ENCODE measurements at regions not wholly inside any gene's neighbourhood (a gene's known extent, or its start where the extent isn't known, plus 50 kb on each side); places are given as distances from the start of the nearest gene placed in this dataset.

GRCh38 chr13:59519819-59520218, 643.9 kb downstream of the DIAPH3 start:
- no peak overlapping the region for H2AFZ ChIP-seq (ENCODE audit: low read depth)
- H3K9me2 ChIP-seq = no peaks in the 10 kb centered on the region
- no peaks in the 10 kb centered on the region for H3K79me2 ChIP-seq (ENCODE audit: insufficient read depth)
- WGBS (ENCODE audit: low lambda C conversion rate) = 71% methylated on average over 2 of the region's 2 CpGs
- H3K27me3 ChIP-seq (ENCODE audit: insufficient read depth) = no peaks in the 10 kb centered on the region
- H4K20me1 ChIP-seq (ENCODE audit: insufficient read depth) = no peaks in the 10 kb centered on the region
- H3K36me3 ChIP-seq (replicated peaks in 1 of 2; ENCODE audit: control insufficient read depth in 1 of 2, insufficient read depth in 2 of 2, low read length in 1 of 2) = no peaks in the 10 kb centered on the region
- no peak overlapping the region for H3K4me2 ChIP-seq
- no peaks in the 10 kb centered on the region; a peak in 1 of 4 replicates for H3K4me1 ChIP-seq (ENCODE audit: control insufficient read depth in 1 of 2, insufficient read depth in 2 of 2, low read depth in 1 of 2, low read length in 1 of 2)
- no peak overlapping the region for H3K9ac ChIP-seq
- POLR2A ChIA-PET = no interaction called here
- TF ChIP-seq YY1 (IDR thresholded peaks at IDR 0.05; ENCODE audit: low read depth) (no peak), FOXJ3 (CRISPR knock-in tag; IDR thresholded peaks at IDR 0.05) (no peak), EZH2phosphoT487 (IDR thresholded peaks at IDR 0.05; ENCODE audit: borderline replicate concordance, low read depth) (no peak), FOXM1 (IDR thresholded peaks at IDR 0.05; ENCODE audit: low read depth) (no peak), REST (IDR thresholded peaks at IDR 0.05; ENCODE audit: low read depth, low read length) (no peak), USF2 (IDR thresholded peaks at IDR 0.05; ENCODE audit: borderline replicate concordance, low read depth, low read length) (no peak)
- H3K9me3 ChIP-seq = no peaks in the 10 kb centered on the region
- H3K27ac ChIP-seq (ENCODE audit: low read depth in 2 of 2, low read length in 1 of 2) = no peak overlapping the region
- CTCF ChIA-PET = interaction anchor here (1.2 to 1.6 kb wide), 2 partner anchors 24 to 25 kb away, joined by 3 to 4 read pairs; no protein-coding TSS in a partner anchor
- H3K4me3 ChIP-seq (ENCODE audit: low read depth in 2 of 2, low read length in 1 of 2) = no peak overlapping the region
- H3F3A ChIP-seq (replicated peaks; ENCODE audit: insufficient read depth) = no peaks in the 10 kb centered on the region
- DNase-seq = no peak

- Histone ChIP-seq H3K4me1 (ENCODE audit: control insufficient read depth in 1 of 2, insufficient read depth in 2 of 2, low read depth in 1 of 2, low read length in 1 of 2) (no peaks in the 10 kb centered on the region; a peak in 1 of 4 replicates), H3K9ac (no peak overlapping the region), H3K9me2 (no peaks in the 10 kb centered on the region), H3K79me2 (ENCODE audit: insufficient read depth) (no peaks in the 10 kb centered on the region), H3K36me3 (replicated peaks in 1 of 2; ENCODE audit: control insufficient read depth in 1 of 2, insufficient read depth in 2 of 2, low read length in 1 of 2) (no peaks in the 10 kb centered on the region), H3K27me3 (ENCODE audit: insufficient read depth) (no peaks in the 10 kb centered on the region), H3K4me3 (ENCODE audit: low read depth in 2 of 2, low read length in 1 of 2) (no peak overlapping the region), H3K4me2 (no peak overlapping the region), H2AFZ (ENCODE audit: low read depth) (no peak overlapping the region), H4K20me1 (ENCODE audit: insufficient read depth) (no peaks in the 10 kb centered on the region), H3F3A (replicated peaks; ENCODE audit: insufficient read depth) (no peaks in the 10 kb centered on the region), H3K9me3 (no peaks in the 10 kb centered on the region), H3K27ac (ENCODE audit: low read depth in 2 of 2, low read length in 1 of 2) (no peak overlapping the region)
- ChIA-PET CTCF (no interaction called here), POLR2A (no interaction called here)
- no peak for DNase-seq
- 81% methylated on average over 1 of the region's 1 CpG for WGBS (ENCODE audit: low lambda C conversion rate)
- TF ChIP-seq JUND (IDR thresholded peaks at IDR 0.05) (no peak), REST (IDR thresholded peaks at IDR 0.05; ENCODE audit: low read depth, low read length) (no peak), ZBTB33 (IDR thresholded peaks at IDR 0.05; ENCODE audit: borderline replicate concordance, low read depth) (no peak), ELF1 (IDR thresholded peaks at IDR 0.05) (no peak), NFIC (IDR thresholded peaks at IDR 0.05; ENCODE audit: borderline replicate concordance) (no peak), CTCF (IDR thresholded peaks at IDR 0.05) (no peak), FOXJ3 (CRISPR knock-in tag; IDR thresholded peaks at IDR 0.05) (no peak), SMC3 (IDR thresholded peaks at IDR 0.05; ENCODE audit: low read depth, low read length) (no peak), MEF2A (IDR thresholded peaks at IDR 0.05; ENCODE audit: borderline replicate concordance, low read depth) (no peak), GATA2 (CRISPR knock-in tag; IDR thresholded peaks at IDR 0.05) (no peak), YY1 (IDR thresholded peaks at IDR 0.05; ENCODE audit: low read depth) (no peak)
Observed at GRCh38 chr13:59521549-59521948, 642.2 kb downstream of the DIAPH3 start.
